ENCODE measurements at regions not wholly inside any gene's neighbourhood (a gene's known extent, or its start where the extent isn't known, plus 50 kb on each side); places are given as distances from the start of the nearest gene placed in this dataset.

- CTCF ChIA-PET: no interaction called here
- TF ChIP-seq CTCF (IDR thresholded peaks at IDR 0.05; ENCODE audit: insufficient read depth, low read length, missing control alignments): no peak
- POLR2A ChIA-PET: no interaction called here
- DNase-seq (ENCODE audit: low read depth, low spot score): no peak
- H3K4me3 ChIP-seq (ENCODE audit: low read depth, low read length): no peak overlapping the region
These were observed 342.5 kb upstream of the NDST3 start for GRCh38 chr4:117691572-117692351.

GRCh38 chr4:117692538-117692937 lies 341.7 kb upstream of the NDST3 start:
- no peak overlapping the region for H3K4me3 ChIP-seq (ENCODE audit: low read depth, low read length)
- DNase-seq (ENCODE audit: low read depth, low spot score): no peak
- ChIA-PET POLR2A (no interaction called here), CTCF (no interaction called here)
- no peak for TF ChIP-seq CTCF (IDR thresholded peaks at IDR 0.05; ENCODE audit: insufficient read depth, low read length, missing control alignments)

GRCh38 chr4:117699595-117699994 lies 334.7 kb upstream of the NDST3 start:
- POLR2A ChIA-PET: no interaction called here
- no peak for TF ChIP-seq CTCF (IDR thresholded peaks at IDR 0.05; ENCODE audit: insufficient read depth, low read length, missing control alignments)
- DNase-seq (ENCODE audit: low read depth, low spot score): no peak
- CTCF ChIA-PET: interaction anchor here (1.9 kb wide), 1 partner anchor 565 kb away, joined by 5 read pairs; no protein-coding TSS in a partner anchor
- H3K4me3 ChIP-seq (ENCODE audit: low read depth, low read length): no peak overlapping the region

GRCh38 chr4:117700111-117700892 lies 334.0 kb upstream of the NDST3 start:
- ChIA-PET CTCF (interaction anchor here (1.9 kb wide), 1 partner anchor 566 kb away, joined by 5 read pairs; no protein-coding TSS in a partner anchor), POLR2A (no interaction called here)
- DNase-seq (ENCODE audit: low read depth, low spot score): no peak
- no peak for TF ChIP-seq CTCF (IDR thresholded peaks at IDR 0.05; ENCODE audit: insufficient read depth, low read length, missing control alignments)
- H3K4me3 ChIP-seq (ENCODE audit: low read depth, low read length): no peak overlapping the region

GRCh38 chr4:117702353-117702752 lies 331.9 kb upstream of the NDST3 start:
- CTCF ChIA-PET: no interaction called here
- no peak for DNase-seq (ENCODE audit: low read depth, low spot score)
- POLR2A ChIA-PET: no interaction called here
- H3K4me3 ChIP-seq (ENCODE audit: low read depth, low read length): no peak overlapping the region
- TF ChIP-seq CTCF (IDR thresholded peaks at IDR 0.05; ENCODE audit: insufficient read depth, low read length, missing control alignments): no peak

- CTCF ChIA-PET: no interaction called here
- no peak for TF ChIP-seq CTCF (IDR thresholded peaks at IDR 0.05; ENCODE audit: insufficient read depth, low read length, missing control alignments)
- DNase-seq (ENCODE audit: low read depth, low spot score): no peak
- no peak overlapping the region for H3K4me3 ChIP-seq (ENCODE audit: low read depth, low read length)
- POLR2A ChIA-PET: no interaction called here
These were observed 329.6 kb upstream of the NDST3 start for GRCh38 chr4:117704721-117705120.

All from AG04449 (cell line).